Breast epithelium (tissue), 4 donors: ENCODE measurements at regions not wholly inside any gene's neighbourhood (a gene's known extent, or its start where the extent isn't known, plus 50 kb on each side); places are given as distances from the start of the nearest gene placed in this dataset.

Experiments
- DNase-seq, 2 donors: peaks; one replicate each; pipeline ENCODE4 v3.0.0-alpha.2; 2019; ENCODE audit warnings: low spot score in 2 of 2
- H3K27ac ChIP-seq, 2 donors: fragments of 200-600 bp; sonication (generic) in 1 of 2; one replicate each; pipeline ENCODE4 v1.5.1; 2016 to 2019; ENCODE audit warnings: mild to moderate bottlenecking in 1 of 2
- H3K27me3 ChIP-seq, 2 donors: fragments of 200-600 bp; sonication (generic) in 1 of 2; one replicate each; pipeline versions ENCODE4 v1.5.1 to v1.6.0; 2017 to 2019; ENCODE audit warnings: control low read depth in 1 of 2, mild to moderate bottlenecking in 1 of 2
- H3K36me3 ChIP-seq: fragments of 200-600 bp; one replicate; pipeline ENCODE4 v1.5.1; 2019
- H3K4me1 ChIP-seq, 2 donors: fragments of 200-600 bp; sonication (generic); one replicate each; pipeline ENCODE4 v1.5.1; 2016 to 2019; ENCODE audit warnings: control low read depth in 1 of 2
- H3K4me3 ChIP-seq, 3 donors: fragments of 200-600 bp; sonication (generic); 1 replicate in 2 of 3; 2 replicates in 1 of 3; pipeline ENCODE4 v1.5.1; 2016 to 2019; ENCODE audit warnings: mild to moderate bottlenecking in 3 of 3, moderate library complexity in 2 of 3
- H3K9me3 ChIP-seq, 2 donors: fragments of 200-600 bp; sonication (generic) in 1 of 2; one replicate each; pipeline ENCODE4 v1.5.1; 2016 to 2019; ENCODE audit warnings: control low read depth in 1 of 2
- POLR2A ChIP-seq: fragments of 450-650 bp; IDR thresholded peaks from one replicate; pipeline ENCODE4 v1.6.1; 2016; ENCODE audit warnings: antibody characterized with exemption, mild to moderate bottlenecking, moderate library complexity
- POLR2AphosphoS5 ChIP-seq, 3 donors: sonication (generic); formaldehyde crosslinking; IDR thresholded peaks; one replicate each; pipeline ENCODE4 v1.6.1; 2017; ENCODE audit warnings: antibody characterized with exemption in 3 of 3
- intact Hi-C: fragments of 100-400 bp; cut with DNase I; formaldehyde crosslinking; loops from one replicate; pipeline ENCODE4 v1.15.1; 2023; ENCODE audit warnings: low total_unique reads
- TF ChIP-seq, protein P1 (sequence below), 3 donors: fragments of 450-650 bp; IDR thresholded peaks; one replicate each; pipeline ENCODE4 v1.5.1; 2016 to 2017; ENCODE audit warnings: antibody characterized with exemption in 3 of 3, mild to moderate bottlenecking in 3 of 3, moderate library complexity in 3 of 3

DNA sequence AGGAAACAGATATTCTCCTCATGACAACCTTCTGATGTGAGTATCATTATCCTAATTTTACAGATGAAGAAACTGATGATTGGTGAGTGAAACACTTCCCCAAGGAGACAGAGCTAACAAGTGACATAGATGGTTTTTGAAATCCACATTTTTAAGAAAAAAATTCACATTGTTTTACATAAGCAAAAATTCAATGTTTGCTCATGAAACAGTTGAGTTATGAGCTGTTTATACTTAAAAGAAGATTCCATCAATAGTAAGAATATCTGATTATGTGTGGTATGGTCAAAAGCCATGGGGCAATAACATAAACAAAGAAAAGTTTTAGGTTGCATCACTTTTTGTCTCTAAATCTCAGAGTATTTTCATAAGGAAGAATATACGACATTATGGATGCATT lies 167.9 kb upstream of the PAPPA start:
- Histone ChIP-seq H3K4me3 (no peak overlapping the region), H3K36me3 (no peaks in the 10 kb centered on the region), H3K27me3 (no peaks in the 10 kb centered on the region), H3K4me1 (no peaks in the 10 kb centered on the region), H3K27ac (no peak overlapping the region), H3K9me3 (no peaks in the 10 kb centered on the region)
- no peak for DNase-seq
- intact Hi-C loops, result no loop called here
- TF ChIP-seq, protein P1, sequence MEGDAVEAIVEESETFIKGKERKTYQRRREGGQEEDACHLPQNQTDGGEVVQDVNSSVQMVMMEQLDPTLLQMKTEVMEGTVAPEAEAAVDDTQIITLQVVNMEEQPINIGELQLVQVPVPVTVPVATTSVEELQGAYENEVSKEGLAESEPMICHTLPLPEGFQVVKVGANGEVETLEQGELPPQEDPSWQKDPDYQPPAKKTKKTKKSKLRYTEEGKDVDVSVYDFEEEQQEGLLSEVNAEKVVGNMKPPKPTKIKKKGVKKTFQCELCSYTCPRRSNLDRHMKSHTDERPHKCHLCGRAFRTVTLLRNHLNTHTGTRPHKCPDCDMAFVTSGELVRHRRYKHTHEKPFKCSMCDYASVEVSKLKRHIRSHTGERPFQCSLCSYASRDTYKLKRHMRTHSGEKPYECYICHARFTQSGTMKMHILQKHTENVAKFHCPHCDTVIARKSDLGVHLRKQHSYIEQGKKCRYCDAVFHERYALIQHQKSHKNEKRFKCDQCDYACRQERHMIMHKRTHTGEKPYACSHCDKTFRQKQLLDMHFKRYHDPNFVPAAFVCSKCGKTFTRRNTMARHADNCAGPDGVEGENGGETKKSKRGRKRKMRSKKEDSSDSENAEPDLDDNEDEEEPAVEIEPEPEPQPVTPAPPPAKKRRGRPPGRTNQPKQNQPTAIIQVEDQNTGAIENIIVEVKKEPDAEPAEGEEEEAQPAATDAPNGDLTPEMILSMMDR (IDR thresholded peaks at IDR 0.05), result no peak
- TF ChIP-seq POLR2AphosphoS5 (IDR thresholded peaks at IDR 0.05), result no peak

DNA sequence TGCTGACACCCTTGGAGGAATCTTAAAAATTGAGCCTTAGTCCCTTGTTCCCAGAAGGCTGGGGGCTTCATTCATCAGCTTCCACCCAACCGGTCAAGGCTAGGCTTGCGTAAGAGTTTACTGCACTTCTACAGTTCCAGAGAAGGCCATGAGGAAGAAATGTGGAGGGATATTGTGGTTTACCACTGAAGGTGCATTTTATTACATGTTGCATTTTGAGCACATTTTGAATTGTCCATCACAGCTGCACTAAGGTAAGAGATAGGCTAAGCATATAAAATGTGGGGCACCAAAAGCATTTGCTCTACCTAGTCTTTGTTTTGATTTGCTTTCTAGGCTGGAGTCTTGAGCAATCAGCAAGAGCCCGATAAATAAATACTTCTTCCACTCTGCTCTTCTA lies 167.1 kb upstream of the PAPPA start:
- TF ChIP-seq, protein P1 (IDR thresholded peaks at IDR 0.05), result no peak
- TF ChIP-seq POLR2A, result no peak
- no peak for TF ChIP-seq POLR2AphosphoS5 (IDR thresholded peaks at IDR 0.05)
- Histone ChIP-seq H3K4me3 (no peak overlapping the region), H3K9me3 (no peaks in the 10 kb centered on the region), H3K36me3 (no peaks in the 10 kb centered on the region), H3K27me3 (no peaks in the 10 kb centered on the region), H3K4me1 (no peaks in the 10 kb centered on the region), H3K27ac (no peak overlapping the region)
- DNase-seq, result no peak
- intact Hi-C loops, result no loop called here

DNA sequence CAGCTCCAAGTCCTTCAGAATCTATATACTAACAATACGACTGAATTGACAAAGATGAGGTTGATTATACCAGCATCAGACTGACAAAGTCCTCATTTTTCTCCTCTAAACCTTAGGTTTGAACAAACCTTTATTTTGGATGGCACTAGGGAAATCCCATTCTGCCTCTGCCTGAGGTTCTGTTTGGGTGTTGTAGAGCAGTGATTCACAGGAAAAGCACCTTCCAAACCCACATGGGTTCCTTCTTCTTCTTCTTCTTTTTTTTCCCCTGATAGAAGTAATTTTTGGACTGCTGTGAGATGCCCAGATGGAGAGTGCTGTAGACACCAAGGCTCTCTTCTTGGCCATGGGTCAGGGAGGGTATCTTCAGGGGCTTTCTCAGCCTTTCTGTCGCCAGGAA lies 164.9 kb upstream of the PAPPA start:
- no peak overlapping the region for H3K4me3 ChIP-seq
- H3K36me3 ChIP-seq, result no peaks in the 10 kb centered on the region
- H3K9me3 ChIP-seq, result no peaks in the 10 kb centered on the region
- no peaks in the 10 kb centered on the region for H3K4me1 ChIP-seq
- TF ChIP-seq, protein P1 (IDR thresholded peaks at IDR 0.05), result no peak
- no peak for TF ChIP-seq POLR2A
- no peak for TF ChIP-seq POLR2AphosphoS5 (IDR thresholded peaks at IDR 0.05)
- H3K27me3 ChIP-seq, result no peaks in the 10 kb centered on the region
- no peak for DNase-seq
- no peak overlapping the region for H3K27ac ChIP-seq
- intact Hi-C loops, result no loop called here

DNA sequence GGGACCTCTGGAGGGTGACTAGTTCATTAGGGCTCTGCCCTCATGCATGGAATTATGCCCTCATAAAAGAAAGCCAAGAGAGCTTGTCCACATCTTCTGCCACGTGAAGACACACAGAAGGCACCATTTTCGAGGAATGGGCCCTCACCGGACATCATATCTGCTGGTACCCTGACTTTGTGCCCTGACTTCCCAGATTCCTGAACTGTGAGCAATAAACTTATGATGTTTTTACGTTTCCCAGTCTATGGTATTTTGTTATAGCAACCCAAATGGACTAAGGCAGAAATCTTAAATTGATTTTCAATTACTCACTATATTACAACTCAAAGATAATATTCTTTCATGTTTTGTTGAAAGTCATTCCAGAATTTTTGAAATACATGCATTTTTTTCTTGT lies 163.8 kb upstream of the PAPPA start:
- Histone ChIP-seq H3K4me1 (no peaks in the 10 kb centered on the region), H3K27me3 (no peaks in the 10 kb centered on the region), H3K36me3 (no peaks in the 10 kb centered on the region), H3K4me3 (no peak overlapping the region), H3K27ac (no peak overlapping the region), H3K9me3 (no peaks in the 10 kb centered on the region)
- DNase-seq, result no peak
- intact Hi-C loops, result loop anchor here (10.0 kb wide), 1 partner anchor 1315 kb away; no protein-coding TSS in a partner anchor
- TF ChIP-seq, protein P1 (IDR thresholded peaks at IDR 0.05), result no peak
- no peak for TF ChIP-seq POLR2AphosphoS5 (IDR thresholded peaks at IDR 0.05)
- no peak for TF ChIP-seq POLR2A

DNA sequence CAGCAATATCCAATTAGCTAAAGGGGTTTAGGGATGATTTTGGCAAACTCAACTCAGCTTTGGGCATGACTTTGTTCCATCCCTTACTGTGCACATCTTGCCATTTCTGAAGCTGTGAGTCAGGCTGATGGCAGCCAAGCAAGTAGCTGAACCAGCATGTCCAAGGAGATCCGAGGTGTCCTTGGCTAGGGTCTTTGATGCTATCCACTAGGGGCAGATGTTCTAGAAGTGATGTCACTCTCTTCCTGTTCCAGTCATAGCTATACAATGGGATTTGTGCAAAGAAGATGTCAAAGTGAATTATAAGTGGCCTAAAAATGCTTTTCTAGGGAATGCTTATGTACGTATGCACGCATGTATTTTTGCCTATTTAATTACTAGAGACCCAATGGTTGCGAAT lies 160.8 kb upstream of the PAPPA start:
- Histone ChIP-seq H3K36me3 (no peaks in the 10 kb centered on the region), H3K27me3 (no peaks in the 10 kb centered on the region), H3K4me3 (no peak overlapping the region), H3K27ac (no peak overlapping the region), H3K4me1 (no peaks in the 10 kb centered on the region), H3K9me3 (no peaks in the 10 kb centered on the region)
- TF ChIP-seq POLR2A (no peak), POLR2AphosphoS5 (IDR thresholded peaks at IDR 0.05) (no peak)
- TF ChIP-seq, protein P1 (IDR thresholded peaks at IDR 0.05), result no peak
- no peak for DNase-seq
- intact Hi-C loops, result loop anchor here (10.0 kb wide), 1 partner anchor 1312 kb away; no protein-coding TSS in a partner anchor
